ENCODE measurements at regions not wholly inside any gene's neighbourhood (a gene's known extent, or its start where the extent isn't known, plus 50 kb on each side); places are given as distances from the start of the nearest gene placed in this dataset.

GRCh38 chr3:33929813-33930212, 131.4 kb downstream of the PDCD6IP start:
- no peak for TF ChIP-seq MAX (CRISPR knock-in tag; IDR thresholded peaks at IDR 0.05)
- TF ChIP-seq CTCF (IDR thresholded peaks at IDR 0.05): no peak
- TF ChIP-seq ZSCAN18 (CRISPR knock-in tag; IDR thresholded peaks at IDR 0.05): no peak
- TF ChIP-seq CBFB (CRISPR knock-in tag; IDR thresholded peaks at IDR 0.05; ENCODE audit: low read depth): no peak

Data from WTC11 (cell line).